CD4-positive, alpha-beta T cell treated with Interleukin-15 for 1 hour (primary cell): ENCODE measurements at regions not wholly inside any gene's neighbourhood (a gene's known extent, or its start where the extent isn't known, plus 50 kb on each side); places are given as distances from the start of the nearest gene placed in this dataset.

Source experiments
- DNase-seq: peaks from one replicate; pipeline ENCODE4 v3.0.0-alpha.2; 2020

DNA sequence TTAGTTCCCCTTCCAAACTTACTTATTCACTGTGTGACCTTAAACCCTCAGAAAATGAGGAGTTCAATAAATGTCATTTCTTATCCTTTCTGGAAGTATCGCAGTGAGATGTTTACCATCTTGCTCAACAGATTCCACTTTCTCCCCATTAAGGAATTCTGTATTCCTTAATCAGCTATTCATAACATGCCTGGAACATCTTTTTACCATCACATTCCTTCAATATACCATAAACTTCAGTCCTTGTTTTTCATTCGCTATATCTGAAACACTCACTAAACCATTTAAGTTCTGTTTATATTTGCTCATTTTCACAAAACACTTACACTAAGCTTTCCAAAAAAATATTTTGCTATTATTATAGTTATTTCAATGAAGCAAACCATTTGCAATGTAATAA is 1158.6 kb downstream of the CDH12 start:
- no peak for DNase-seq

DNA sequence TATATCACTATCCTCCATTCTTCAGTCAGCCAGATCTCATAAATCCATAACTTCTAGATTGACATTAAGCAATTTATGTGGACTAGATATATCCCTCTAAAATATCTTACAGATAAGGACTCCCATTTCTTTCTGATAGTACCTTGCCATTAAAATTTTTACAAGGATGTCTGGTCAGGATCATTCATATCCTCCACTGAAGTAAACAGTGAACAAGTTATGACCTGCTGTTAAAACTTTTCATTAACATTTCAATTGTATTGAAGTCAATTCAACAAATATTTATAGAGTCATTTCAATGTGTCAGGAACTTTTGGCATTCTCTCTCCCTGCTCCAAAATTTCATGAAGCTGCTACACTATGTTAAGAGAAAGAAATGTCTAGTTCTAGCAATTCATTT is 1159.6 kb downstream of the CDH12 start:
- no peak for DNase-seq

DNA sequence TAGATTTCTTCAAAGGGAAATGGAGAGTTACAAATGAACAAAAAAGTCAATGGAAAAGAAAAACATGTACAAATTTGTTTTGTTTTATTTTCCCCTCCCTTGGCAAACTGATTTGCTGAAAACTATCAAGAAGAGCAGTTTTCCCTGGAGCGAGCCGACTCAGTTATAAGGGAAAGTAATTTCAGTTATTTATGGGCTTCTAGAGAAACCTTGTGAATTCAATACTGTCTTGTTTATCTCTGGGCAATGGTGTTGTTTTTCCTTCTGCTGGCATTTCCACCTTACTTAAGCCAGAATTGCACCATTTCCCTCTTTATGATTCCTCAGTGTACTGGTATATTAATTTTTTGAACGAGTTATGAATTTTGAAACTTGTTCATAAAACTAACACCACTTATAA is 1163.6 kb downstream of the CDH12 start:
- DNase-seq: no peak

DNA sequence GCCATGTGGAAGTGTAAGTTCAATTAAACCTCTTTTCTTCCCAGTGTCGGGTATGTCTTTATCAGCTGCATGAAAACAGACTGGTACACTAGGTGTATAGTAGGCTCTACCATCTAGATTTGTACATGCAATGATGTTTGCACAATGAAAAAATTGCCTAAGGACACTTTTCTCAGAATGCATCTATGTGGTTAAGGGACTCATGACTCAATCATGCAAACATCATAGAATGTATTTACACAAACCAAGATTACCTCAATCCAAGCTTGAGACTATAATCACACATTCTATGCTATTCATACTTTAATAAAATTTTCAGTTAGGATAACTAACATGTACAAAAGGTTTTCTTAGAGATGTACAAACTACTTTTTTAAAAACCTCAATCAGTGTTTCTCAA is 1164.5 kb downstream of the CDH12 start:
- DNase-seq: no peak

DNA sequence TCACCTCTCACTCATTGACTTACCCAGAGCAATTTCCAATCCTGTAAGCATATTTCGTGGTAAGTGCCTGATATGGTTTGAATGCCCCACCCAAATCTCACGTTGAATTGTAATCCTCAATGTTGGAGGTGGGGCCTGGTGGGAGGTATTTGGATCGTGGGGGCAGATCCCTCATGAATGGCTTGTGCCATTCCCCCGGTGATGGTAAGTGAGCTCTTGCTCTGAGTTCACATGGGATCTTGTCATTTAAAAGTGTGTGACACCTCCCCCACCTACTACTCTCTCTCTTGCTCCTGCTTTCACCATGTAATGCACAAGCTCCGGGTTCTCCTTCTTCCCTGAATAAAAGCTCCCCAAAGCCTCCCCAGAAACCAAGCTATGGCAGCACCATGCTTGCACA is 1165.5 kb downstream of the CDH12 start:
- DNase-seq: no peak

DNA sequence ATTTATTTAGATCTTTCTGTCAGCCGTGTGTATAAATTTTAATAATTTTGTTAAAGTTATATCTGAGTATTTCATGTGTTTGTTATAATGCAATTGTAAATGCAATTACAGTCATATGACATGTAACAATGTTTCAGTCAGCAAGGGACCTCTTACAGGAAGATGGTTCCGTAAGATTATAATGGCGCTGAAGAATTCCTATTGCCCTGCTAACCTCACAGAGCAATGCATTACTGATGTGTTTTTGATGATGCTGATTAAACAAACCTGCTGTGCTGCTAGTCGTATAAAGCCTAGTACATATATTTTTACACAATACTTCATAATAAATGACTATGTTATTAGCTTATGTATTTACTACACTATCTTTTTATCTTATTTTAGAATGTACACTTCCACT is 1166.4 kb downstream of the CDH12 start:
- no peak for DNase-seq

DNA sequence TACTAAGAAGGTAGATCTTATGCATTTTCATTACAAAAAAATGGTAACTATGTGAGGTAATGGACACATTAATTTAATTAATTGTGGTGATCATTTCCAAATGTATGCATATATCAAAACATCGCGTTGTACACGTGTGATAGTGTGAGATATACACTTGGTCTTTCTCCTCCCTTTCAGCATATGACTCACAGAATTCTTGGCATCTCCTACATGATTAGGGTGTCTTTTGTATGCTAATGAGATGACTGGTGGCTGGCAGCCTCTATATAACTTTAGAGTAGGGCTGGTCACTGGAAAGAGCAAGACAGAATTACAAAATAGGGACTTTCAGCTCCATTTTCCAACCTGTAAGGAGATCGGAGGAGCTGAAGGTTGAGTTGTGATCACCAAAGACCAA is 1167.6 kb downstream of the CDH12 start:
- DNase-seq: no peak

DNA sequence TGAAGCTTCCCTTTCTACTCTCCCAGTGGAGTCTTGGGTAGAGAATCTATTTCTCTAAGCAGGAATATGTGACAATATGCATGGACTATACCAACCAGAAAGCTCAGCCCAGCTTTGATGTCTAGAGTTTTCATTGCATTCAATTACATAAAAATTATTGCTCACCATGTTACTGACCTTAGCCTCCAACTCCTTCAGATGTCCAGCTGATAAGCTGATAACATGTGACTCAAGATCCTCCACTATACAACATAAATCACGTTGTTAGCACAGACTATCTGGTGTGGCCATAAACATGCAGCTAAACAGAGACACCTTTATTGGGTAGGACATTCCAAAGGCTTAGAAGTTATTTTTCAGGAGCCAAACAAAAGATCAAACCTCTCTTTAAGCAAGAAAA is 1168.2 kb downstream of the CDH12 start:
- DNase-seq: no peak

DNA sequence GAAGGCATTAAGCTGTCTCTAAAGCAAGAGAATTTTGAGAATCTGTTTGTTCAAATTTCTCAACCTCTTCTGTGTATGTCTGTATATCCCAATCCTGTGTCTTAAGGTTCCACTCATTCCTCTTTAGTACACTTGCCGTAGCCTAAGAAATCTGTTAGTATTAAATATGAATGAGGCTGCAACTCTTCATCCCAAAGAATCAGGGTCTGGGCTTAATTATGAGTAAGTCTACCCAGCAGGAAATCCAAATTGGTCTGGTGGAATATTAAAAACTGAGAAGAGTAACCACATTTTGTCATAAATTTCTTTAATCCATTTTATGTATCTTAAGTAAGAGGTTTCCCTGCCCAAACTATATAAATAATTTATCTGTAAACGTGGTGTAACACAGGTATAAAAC is 1171.2 kb downstream of the CDH12 start:
- no peak for DNase-seq

DNA sequence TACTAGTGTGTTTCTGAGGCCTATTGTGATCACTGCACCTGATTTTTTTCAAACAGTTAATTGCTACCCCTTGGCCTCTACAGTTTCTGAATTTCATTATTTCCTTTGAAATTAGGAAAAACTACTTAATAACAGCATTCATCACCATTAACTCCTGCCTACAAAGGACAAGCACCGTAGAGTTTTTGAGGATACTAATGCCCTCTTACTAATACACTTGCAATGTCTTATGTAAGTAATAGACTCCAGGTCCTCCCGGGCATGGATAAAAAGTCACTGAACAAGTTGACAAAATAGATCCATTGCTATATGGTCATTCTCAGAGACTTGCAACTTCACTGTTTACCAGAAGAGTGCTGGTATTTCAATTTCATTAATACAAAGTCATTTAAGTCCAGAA is 1172.5 kb downstream of the CDH12 start:
- DNase-seq: no peak

DNA sequence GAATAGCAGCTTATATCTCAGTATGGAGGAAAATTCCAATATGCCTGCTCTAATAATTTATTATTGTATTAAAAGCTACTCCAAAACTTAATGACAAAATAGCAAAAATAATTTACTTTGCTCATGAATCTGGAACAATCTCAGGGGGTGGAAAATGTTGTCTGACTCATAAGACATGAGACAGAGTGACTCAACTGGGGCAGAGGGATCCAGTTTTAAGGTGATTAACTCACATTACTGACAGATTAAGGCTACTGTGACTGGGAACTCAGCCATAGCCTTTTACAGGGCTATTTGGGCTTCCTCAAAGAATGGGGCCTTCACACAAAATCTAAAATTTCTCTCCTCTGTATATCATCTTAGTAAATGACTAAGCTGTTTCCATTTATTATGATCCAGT is 1172.9 kb downstream of the CDH12 start:
- DNase-seq: no peak

DNA sequence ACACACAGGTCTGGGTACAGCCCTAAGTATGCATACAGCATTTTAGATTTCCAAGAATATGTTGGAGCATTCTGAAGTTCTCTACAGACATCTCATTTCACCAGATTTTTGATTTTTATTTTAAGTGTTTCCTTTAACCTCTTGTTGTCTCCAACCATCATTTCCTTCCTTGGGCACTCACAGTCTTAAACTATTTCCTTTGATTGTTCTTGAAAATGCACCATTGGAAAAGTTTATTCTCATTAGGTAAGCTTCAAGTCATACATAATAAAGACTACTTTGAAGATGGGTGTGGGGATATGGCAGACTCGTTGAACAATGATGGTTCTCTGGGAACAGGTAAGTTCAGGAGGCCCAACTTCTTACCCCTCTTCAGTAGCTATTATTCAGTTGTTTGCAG is 1174.6 kb downstream of the CDH12 start:
- no peak for DNase-seq

DNA sequence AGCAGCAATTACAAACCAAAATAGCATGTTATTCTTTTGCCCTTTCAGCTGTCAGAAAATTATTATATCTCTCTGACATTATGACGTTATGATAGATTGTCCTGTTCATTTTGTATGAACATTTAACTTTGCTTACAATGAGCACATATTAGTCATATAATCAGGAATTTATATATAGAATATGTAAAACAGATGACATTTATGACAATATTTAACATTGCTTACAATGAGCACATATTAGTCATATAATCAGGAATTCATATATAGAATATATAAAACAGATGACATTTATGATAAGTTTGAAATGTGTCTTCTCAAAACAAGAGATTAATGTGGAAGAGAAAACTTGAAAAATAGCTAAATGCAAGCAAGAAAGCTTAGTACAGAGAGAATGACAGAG is 1180.2 kb downstream of the CDH12 start:
- DNase-seq: no peak

DNA sequence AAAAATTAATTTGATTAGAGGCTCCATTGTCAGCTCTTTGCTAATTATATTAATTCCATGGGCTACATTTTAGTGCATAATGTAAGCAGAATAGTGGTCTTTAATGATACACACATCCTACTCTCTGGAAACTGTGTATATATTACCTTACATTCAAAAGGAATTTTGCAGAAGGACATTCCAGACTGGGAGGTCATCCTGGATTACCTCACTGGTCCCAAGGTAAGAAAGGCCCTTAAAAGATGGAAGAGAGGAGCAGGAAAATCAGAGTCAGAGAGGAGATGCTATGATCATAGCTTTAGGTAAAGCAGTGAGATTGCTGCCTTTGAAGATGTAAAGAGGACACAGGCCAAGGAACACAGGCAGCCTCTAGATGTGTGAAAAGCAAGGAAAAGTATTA is 1180.8 kb downstream of the CDH12 start:
- DNase-seq: no peak

DNA sequence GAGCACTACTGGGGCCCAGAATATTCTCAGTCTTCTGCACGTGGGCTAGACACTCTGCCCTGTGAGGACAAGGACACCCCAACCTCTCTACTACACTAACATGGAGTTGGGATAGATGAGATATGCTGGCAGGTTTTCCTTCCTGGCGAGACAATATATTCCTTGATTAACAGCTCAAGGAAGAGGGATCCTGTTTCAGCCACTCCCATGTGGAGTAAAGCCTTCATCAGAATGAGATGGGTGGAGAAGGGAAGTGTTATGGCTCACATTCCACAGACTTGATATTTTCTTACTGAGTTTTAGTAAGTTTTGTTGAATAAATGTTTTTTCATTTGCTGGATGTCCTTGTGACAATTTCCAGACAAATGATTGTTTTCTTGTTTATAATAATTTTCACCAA is 1187.6 kb downstream of the CDH12 start:
- no peak for DNase-seq

DNA sequence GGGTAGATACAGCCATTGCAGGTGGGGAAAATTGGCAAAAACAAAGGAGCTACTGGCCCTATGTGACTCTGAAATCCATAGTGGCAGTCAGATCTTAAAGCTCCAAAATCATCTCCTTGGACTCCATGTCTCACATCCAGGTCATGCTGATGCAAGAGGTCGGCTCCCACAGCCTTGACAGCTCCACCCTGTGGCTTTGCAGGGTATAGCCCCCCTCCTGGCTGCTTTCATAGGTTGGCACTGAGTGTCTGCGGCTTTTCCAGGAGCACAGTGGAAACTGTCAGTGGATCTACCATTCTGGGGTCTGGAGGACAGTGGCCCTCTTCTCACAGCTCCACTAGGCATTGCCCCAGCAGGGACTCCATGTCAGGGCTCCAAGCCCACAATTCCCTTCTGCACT is 1190.1 kb downstream of the CDH12 start:
- DNase-seq: no peak

DNA sequence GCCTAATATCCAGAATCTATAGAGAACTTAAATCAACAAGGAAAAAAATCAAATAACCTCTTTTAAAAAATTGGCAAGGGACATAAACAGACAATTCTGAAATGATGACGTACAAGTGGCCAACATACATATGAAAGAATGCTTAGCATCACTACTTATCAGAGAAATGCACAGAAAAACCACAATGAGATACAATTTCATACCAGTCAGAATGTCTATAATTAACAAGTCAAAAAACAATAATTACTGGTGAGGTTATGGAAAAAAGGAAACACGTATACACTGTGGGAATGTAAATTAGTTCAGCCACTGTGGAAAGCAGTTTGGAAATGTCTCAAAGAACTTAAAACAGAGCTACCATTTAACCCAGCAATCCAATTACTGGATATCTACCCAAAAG is 1192.0 kb downstream of the CDH12 start:
- no peak for DNase-seq

DNA sequence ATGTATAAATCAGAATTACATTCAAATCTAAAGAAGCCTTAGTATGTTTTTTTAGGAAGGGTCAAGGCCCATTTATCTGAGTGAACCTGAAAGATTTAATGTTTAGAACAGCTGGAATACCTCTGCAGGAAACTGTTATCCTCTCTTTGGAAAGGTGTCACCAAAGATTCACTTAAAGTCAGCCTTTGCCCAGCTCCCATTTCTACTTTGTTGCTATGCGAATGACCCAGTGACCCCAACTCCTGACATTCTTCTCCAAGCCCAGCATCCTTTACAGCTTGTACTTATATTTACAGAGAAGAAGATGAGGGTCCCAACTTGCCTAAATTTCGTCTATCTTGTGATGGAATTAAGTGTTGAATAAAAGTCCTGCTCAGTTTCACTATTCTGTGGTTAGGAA is 1198.6 kb downstream of the CDH12 start:
- DNase-seq: no peak

DNA sequence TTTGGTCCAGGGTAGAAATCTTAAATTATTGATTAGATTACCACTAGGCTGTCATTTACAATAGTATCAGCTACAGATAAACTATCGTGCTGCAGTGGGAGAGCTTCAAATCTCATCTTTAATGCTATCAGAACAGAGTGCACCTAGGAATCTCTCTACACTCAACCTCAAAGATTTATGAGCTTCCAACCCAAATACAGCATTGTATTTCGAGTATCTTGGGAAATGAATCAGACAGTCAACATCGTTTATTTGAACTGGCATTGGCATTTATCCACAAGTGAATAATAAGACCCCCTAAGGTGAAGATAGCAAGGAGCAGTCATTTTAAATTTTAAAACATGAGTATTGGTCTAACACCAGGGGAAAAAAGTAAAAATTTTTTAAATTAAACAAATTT is 1203.2 kb downstream of the CDH12 start:
- no peak for DNase-seq

DNA sequence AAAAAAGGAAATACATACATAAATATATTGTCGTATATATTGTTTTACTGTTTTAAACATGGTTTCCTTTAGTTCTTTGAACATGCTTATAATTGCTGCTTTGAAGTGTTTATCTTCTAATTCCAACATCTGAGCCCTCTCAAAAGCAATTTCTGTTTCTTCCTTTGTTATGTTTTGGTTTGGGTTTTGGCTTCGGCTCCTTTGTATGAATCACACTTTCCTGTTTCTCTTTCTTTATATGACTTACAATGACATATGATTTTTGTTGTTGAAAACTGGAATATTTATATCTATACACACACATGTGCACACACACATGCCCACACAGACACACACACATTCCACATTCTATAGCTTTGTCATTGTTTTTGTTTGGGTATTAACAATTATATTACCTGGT is 1206.7 kb downstream of the CDH12 start:
- no peak for DNase-seq

DNA sequence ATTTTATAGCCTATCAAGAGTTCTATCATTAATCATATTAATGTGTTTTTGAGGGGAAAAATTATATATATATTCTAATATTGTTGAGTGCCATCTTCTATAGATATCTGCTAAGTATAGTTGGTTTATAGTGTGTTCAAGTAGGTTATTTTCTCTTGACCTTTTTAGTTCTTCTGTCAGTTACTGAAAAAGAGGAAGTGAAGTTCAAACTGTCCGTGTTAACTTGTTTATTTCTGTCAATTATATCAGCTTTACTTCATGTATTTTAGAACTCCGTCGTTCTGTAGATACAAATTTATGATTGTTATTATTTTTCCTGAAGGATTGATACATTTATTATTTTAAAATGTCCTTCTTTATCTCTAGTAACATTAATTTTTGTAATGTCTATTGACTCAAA is 1209.1 kb downstream of the CDH12 start:
- no peak for DNase-seq

DNA sequence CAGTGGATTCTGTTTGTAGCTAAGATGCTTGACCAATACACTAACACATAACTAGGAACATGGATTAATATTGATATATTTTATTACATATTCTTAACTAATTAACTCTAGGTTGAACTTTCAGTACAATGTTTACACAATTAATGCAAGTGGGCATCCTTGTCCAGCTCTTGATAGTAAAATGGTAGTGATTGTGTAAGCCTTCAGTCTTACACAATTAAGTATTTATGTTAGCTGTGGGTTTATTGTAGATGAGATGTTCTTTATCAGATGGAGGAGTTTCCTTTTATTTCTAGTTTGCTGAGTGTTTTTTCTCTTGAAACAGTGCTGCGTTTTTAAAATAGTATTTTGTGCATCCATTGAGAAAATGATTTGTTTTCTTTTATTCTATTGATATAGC is 1210.8 kb downstream of the CDH12 start:
- DNase-seq: no peak

DNA sequence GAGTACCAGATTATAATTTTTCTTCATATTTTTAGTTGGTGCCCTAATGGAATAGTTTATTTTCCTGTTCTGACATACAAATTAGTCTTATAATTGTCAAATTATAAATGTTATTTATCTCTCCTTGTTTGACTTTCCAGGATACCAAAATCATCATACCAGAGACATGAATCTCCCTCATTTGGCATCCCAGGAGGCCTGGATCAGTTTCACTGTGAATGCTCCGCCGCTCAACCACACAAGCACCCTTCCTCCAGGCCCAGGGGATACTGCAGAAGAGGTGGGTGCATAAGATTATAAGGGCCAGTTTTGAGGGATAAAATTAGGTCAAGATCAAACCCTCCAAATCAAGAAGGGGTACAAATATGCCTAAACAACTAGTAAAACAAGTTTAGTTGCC is 1229.3 kb downstream of the CDH12 start:
- no peak for DNase-seq

DNA sequence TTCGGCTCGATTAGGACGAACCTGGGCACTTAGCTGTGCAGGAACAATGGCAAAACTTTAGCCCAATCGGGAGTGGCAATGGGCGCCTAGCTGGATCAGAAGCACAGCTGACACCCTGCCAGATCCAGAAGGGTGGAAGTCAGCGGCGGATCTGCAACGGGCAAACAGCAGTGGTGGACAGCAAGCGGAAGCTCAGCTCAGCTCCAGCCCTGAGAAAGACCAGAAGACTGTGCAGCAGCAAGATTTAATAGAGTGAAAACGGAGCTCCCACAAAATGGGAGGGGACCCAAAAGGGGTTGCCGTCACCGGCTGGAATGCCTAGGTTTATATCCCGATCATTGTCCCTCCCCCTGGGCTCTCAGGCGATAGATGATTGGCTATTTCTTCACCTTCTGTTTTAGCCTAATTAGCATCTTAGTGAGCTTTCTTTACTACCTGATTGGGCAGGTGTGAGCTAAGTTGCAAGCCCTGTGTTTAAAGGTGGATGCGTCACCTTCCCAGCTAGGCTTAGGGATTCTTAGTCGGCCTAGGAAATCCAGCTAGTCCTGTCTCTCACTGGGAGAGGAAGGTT is 1237.9 kb downstream of the CDH12 start:
- no peak for DNase-seq

DNA sequence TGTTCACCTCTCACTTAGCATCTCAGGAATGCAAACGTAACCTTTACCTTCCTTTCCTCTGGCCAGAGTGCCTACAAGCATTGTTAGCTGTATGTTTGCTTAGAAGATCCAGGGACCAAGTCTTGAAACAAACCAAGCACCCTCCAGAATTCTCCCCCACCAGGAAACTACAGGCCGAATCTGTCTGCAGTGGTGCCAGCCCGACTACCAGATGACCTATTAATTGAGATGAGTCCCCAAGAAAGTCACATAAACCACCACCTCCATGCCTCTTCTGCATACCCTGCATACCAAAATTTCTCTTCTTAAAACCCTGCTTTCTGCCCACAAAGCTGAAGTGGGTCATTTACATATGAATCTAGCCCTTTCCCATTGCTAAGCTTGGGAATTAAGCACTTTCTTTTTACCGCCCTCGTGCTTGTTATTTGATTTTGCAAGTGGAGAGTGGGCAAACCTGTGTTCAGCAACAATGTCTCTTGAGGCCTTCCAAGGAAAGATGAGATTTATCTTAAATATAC is 1239.1 kb downstream of the CDH12 start:
- DNase-seq: no peak

DNA sequence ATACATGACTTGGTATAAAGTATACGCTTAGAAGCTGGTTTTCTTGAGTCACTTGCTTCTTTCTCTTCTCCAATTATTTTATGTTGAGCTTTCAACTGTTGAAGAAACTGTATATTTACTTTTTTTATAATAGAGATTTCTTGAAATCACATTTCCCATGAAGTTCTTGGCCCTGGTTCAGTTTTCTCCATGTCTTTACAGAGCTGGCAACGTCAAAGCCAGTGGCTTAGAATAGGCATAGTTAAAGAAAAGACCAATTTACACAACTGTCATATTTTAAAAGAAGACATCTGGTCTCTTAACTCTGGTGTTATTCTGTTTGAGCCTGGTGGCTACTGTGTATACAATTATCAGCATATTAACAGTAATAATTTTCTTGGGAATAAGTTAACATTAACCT is 1249.3 kb downstream of the CDH12 start:
- no peak for DNase-seq
